NCI-H226 (cell line): ENCODE measurements at regions not wholly inside any gene's neighbourhood (a gene's known extent, or its start where the extent isn't known, plus 50 kb on each side); places are given as distances from the start of the nearest gene placed in this dataset.
A peak's percentile ranks its signal among the peaks of the same experiment; 100 is the strongest.

Source experiments
- DNase-seq: peaks from one replicate; pipeline ENCODE4 v3.0.0-alpha.2; 2015

DNA sequence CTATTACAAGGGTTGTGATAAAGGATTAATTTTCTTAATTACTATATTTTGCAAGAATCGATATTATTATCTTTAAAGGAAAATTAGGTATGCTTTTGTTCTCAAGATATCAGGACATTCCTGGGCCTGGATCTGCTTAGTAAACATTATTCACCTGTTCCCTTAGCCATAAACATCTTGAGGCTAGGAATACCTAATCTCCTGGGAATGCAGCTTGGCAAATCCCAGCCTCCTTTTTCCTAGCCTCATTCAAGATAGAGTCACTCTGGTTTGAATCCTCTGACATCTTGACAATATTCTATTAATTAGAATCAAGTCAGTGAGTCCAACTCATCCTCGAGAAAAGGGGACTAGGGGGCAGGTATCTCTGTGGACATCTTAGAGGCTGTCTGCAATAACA lies 327.1 kb downstream of the STIM2 start:
- DNase-seq = peak; percentile 3

DNA sequence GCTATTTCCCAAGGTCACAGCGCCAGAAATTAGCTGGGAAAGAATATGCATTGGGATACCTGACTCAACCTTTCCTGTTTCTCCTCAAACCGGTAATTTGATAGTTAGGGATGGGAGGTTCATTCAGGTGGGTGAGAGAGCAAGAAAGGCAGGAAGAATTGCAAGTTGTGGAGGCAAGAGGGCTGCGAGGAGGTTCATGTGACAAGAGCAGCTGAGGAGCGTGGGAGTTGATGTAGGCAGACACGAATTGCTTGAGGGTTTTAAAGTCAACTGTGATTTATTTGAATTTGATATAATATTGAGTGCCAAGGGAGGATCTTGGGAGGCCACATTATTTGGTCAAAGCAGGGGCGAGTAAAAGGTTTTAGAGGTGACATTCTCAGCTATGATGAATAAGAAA lies 329.0 kb downstream of the STIM2 start:
- no peak for DNase-seq

DNA sequence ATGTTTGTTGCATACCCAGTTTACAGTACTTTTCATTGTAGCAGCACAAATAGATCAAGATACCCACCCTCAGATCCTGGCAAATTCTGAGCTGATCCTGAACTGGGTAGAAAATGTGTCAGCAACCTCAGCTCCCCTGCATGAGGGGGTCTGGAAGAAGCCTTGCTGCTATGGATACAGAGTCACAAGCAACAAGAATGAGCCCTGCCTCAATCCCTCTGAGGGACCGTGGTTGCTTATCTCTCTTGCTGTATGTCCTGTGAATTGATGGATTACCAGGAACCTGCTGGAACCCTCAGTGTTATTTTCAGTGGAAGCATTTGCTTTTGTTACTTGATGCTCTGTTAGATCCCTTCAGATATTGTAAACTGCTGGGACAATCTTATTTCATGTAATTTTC lies 331.0 kb downstream of the STIM2 start:
- no peak for DNase-seq

GRCh38 chr4:27194599-27195176 lies 334.0 kb downstream of the STIM2 start:
- DNase-seq = no peak

- DNase-seq = no peak
These were observed 337.6 kb downstream of the STIM2 start for GRCh38 chr4:27198246-27198645.

GRCh38 chr4:27198971-27199370 lies 338.3 kb downstream of the STIM2 start:
- DNase-seq = no peak

DNA sequence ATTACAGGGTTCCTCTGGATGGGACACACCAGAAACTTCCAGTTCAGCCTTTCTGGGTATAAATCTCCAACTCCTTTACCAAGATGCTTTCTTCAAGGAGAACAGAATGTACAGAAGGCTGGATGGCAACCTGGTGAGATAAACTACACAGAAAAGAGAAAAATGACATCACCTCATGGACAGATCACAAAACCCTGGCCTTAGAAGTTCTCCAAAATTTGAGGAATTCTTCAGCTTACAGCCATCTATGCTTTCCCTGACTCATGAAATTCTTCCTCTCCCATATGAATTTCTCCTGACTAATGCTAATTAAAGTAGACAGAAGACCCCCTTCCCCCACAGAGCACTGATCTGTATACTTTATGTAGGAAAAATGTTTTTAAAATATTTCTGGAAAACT lies 345.4 kb downstream of the STIM2 start:
- no peak for DNase-seq

GRCh38 chr4:27210956-27211355 lies 350.3 kb downstream of the STIM2 start:
- no peak for DNase-seq

DNA sequence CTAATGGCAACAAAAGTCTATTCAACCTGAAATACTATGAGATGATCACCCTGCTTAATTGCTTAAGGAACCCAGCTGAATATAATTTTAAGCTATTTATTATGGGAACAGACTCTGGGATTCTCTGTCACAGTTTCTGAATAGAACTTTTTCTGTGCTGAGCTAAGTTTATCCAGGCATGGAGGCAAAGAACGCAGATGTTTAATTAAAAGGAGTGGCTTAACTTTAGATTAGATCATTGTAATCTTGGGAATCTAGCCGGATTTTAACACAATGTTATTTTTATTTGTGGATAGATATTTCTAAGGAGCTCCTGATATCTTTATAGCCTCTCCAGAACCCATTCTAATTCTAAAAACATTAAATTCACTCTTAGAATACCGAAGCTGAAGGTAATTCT lies 353.4 kb downstream of the STIM2 start:
- DNase-seq = no peak

DNA sequence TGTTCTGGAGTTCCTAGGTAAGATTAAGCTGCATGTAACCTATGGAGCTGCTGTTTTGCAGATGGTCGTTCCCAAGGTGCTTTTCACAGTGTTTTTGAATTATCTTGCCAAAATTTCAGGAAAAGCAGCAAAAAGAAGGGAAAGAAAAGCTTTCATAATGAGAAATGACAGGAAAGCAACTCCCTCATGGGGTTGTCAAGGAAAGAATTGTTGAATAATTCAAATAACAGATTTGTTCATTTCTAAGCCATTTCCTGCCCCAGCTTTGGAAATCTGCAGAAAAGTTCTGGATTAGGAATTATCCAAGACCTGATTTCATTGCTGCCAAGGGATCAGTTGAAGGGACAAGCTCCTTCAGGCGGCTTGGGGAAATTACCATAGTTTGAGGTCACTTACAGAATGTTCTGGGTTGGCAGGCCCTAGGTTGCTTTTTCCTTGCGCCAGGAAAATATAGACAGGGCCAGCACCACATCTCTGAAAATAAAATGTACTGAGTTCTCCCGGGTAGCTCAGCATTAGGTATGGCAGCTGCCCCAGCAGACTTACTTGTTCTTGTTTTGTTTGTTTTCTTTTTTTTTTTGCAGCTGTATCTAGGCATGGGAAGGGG lies 354.7 kb downstream of the STIM2 start:
- no peak for DNase-seq

DNA sequence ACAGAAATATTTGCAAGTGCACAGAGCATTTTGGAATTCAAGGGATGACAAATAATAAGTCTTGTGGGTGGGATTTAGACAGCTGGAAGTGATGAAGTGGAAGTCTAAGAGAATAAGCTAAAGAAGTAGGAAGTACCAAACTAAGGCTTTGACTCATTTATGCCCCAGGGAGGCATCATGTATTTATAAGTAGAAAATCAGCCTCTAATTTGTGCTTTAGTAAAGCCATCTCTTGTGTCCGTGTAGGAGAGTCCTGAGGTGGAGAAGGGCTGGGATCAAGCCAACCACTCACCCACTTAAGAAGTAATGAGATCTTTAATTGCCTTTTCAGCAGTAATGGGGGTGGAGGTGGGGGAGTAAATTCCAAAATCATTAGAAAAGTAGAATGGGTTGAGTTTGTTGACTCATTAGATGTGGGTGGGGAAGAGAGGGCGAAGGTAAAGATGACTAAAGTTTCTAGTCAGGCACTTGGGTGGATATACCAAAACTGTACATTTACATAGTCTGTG lies 356.7 kb downstream of the STIM2 start:
- DNase-seq = peak; percentile 68

- no peak for DNase-seq
These were observed 357.4 kb downstream of the STIM2 start for GRCh38 chr4:27218013-27218412.

GRCh38 chr4:27223326-27223725 lies 362.7 kb downstream of the STIM2 start:
- DNase-seq = no peak

DNA sequence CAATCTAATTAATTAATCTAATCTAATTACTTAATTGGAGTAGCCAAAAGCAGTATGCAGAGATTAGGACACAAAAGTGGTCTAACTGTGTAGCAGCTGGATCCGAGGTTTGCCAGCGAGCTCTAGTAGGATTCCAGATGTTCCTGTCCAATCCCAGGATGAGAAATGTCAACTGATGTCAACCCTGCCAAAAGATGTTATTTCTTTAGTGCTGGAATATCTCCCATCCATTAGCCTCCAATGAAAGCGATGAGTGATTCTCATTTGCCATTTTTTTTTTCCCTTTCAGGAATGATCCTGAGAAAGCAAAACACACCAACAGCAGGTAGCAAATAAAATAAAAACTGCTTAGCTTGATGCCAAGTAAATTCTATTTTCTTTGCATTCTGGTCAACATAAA lies 372.9 kb downstream of the STIM2 start:
- no peak for DNase-seq

- no peak for DNase-seq
These were observed 373.8 kb downstream of the STIM2 start for GRCh38 chr4:27234306-27234899.

DNA sequence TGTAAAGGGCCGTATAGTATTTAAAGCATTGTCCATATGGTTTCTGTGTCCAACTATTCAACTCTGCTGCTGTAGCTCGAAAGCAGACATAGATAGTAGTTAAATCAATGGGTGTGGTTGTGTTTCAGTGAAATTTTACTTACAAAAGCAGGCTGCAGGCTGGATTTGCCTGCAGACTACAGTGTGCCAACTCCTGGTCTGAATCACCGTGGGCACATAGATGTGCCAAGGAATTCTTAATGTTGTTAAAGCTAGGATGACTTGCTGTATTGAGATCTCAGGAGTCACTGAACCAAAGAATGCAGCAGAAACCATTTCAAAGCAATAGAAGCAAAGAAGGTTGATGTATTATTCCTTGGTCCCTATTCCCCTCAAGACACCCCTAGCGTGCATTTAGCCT lies 379.0 kb downstream of the STIM2 start:
- DNase-seq = peak; percentile 10

GRCh38 chr4:27242217-27242616 lies 381.6 kb downstream of the STIM2 start:
- DNase-seq = no peak

DNA sequence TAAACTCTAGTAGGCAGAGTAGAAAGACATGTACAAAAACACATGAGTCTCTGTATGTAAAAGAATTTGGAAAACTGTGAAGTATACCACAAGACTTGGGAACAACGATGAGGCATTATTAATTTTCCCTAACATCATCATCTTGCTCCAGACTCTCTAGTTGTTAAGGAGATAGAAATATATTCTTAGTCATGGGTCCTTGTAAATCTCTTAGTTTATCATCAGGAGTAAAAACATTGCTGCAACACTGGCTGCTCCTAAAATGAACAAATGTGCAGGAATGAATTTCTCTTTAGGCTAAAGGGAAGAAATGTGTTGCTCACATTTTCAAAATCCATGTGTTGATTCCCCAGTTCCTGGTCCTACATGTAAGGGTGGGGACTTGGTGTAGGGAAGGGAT lies 384.6 kb downstream of the STIM2 start:
- DNase-seq = no peak

DNA sequence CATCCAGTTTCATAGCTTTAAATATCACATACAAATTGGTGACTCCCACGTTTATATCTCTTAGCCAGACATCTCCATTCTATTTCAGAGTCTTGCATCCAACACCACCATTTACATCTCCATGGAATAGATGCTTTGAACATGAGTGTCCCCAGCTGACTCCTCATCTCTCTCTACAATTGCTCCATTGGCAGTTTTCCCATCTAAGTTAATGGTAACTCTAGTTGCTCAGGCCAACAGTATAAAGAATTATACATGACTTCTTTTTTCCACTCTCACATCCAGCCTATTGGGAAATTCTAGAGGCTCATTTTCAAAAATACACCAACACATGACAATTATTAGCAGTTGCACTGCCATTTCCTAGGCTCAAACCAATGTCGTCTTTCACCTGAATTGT lies 388.2 kb downstream of the STIM2 start:
- no peak for DNase-seq

DNA sequence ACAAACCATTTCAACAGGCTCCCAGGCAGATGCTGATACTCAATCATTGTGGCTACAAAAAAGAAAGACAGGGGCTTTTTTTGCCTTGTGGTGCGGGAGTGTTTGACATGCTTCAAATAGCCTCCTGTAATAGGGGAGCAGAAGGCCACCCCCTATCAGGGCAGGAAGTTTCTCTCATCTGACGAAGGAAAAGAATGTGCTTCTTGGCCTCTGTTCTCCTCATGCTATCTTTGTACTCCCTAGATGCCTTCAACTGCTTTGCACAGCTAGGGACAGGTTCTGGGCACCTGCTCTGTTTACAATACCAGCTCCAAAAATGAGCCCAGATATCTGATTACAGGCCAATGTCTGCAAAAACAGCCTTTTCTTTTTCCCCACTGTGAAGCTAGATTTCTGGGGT lies 391.1 kb downstream of the STIM2 start:
- no peak for DNase-seq

DNA sequence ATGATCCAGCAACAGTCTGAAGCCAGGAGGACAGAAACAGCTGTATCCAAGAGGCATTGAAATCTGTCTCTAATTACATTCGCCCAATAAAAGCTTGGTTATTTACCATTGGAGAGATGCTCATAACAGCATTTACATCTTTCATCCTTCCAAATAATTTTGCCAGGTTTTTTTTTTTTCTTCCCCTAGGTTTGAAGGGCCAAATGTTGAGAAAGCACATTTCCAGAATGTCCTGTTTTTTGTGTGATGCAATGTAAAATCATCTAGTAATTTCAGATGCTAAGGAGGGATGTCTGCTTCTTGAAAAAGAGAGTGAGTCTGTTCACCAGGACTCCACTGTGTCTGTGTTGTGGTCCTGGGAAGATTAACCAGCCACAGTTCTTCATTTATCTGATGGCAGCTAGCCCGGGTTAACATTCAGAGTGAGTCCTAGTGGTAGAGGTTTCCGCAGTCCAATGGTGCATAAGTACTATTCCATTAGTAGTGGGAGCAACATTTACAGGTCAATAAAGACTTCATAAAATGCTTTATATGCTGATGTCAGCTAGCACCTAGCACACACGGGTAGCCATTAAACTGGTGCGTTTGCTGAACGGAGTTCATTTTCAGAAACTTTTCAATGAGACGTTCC lies 406.8 kb downstream of the STIM2 start:
- no peak for DNase-seq

DNA sequence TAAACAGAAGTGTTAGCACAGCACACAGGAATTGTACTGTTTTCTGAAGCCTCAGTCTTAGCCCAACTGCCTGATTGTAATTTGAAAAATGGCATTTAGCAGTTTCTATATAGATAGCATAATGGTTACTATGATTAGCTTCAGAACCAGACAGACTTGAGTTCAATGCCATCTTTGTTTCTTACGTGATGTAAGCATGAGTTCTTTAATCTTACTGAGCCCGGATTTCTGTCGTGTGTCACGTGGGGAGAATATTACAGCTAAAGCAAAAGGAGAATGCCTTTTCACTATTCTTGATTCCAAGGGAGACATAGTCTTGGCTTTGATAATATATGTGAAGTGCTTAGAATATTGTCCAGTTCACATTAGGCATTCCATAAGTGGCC lies 407.3 kb downstream of the STIM2 start:
- no peak for DNase-seq

DNA sequence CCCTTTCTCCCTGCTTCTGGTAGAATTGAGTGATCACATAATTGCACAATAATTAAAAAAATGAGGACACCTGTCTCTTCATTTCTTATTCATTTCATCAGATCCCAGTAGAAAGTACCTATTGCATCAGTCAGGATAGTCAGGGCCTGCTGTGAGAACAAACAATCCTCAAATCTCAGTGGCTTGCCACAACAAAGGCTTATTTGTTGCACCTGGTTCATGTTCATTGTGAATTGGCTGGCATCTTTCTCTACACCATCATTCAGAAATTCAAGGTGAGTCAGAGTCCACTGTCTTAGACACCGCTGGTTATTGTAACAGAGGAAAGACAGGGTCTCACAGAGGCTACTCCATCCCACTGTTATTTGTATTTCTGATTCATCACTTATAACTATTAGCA lies 409.8 kb downstream of the STIM2 start:
- no peak for DNase-seq

GRCh38 chr4:27271555-27271954 lies 410.9 kb downstream of the STIM2 start:
- DNase-seq = no peak
